OCI-LY3 (cell line): ENCODE measurements at regions not wholly inside any gene's neighbourhood (a gene's known extent, or its start where the extent isn't known, plus 50 kb on each side); places are given as distances from the start of the nearest gene placed in this dataset.

ENCODE experiments used
- H2AFZ ChIP-seq: fragments of 200-600, 300-600 bp; shearing (Covaris generic); 2 replicates; pipeline ENCODE4 v1.6.0; 2014; ENCODE audit warnings: antibody characterized with exemption, low read depth, low read length
- H3K27ac ChIP-seq: fragments of 200-600, 300-600 bp; sonication (generic); 2 replicates; pipeline ENCODE4 v1.5.1; 2014; ENCODE audit warnings: mild to moderate bottlenecking, low read length, moderate library complexity, mixed read lengths
- H3K27me3 ChIP-seq: fragments of 200-600, 300-600 bp; sonication (generic); 2 replicates; pipeline ENCODE4 v1.6.1; 2014; ENCODE audit warnings: low read depth, low read length, mixed read lengths
- H3K36me3 ChIP-seq: fragments of 200-600, 300-600 bp; sonication (generic); replicated peaks from 2 replicates; pipeline ENCODE3; 2014; ENCODE audit warnings: low read depth, low read length, mixed read lengths
- H3K4me1 ChIP-seq: fragments of 300-600, 200-600 bp; sonication (generic); 2 replicates; pipeline ENCODE4 v1.6.1; 2014; ENCODE audit warnings: low read length, mixed read lengths
- H3K4me2 ChIP-seq: fragments of 200-600, 300-600 bp; sonication (generic); 2 replicates; pipeline ENCODE4 v1.6.1; 2014; ENCODE audit warnings: low read length, mixed read lengths
- H3K4me3 ChIP-seq: fragments of 300-600, 200-600 bp; sonication (generic); 2 replicates; pipeline ENCODE4 v1.5.1; 2014; ENCODE audit warnings: antibody characterized with exemption, mild to moderate bottlenecking, low read length, moderate library complexity
- H3K79me2 ChIP-seq: fragments of 300-600, 200-600 bp; shearing (Covaris generic); 2 replicates; pipeline ENCODE4 v1.6.1; 2014; ENCODE audit warnings: mild to moderate bottlenecking, low read length, mixed read lengths
- H3K9ac ChIP-seq: fragments of 300-600, 200-600 bp; shearing (Covaris generic); 2 replicates; pipeline ENCODE4 v1.6.0; 2014; ENCODE audit warnings: mild to moderate bottlenecking, low read length, moderate library complexity
- H3K9me3 ChIP-seq: fragments of 200-600, 300-600 bp; shearing (Covaris generic); 2 replicates; pipeline ENCODE4 v1.6.1; 2014; ENCODE audit warnings: low read length, mixed read lengths; ENCODE audit not compliant: insufficient read depth
- H4K20me1 ChIP-seq: fragments of 200-600, 300-600 bp; sonication (generic); 2 replicates; pipeline ENCODE4 v1.6.1; 2016; ENCODE audit warnings: low read length, mixed read lengths; ENCODE audit not compliant: insufficient read depth
- EZH2phosphoT487 ChIP-seq: fragments of 200-600 bp; shearing (Covaris generic); IDR thresholded peaks from 2 replicates; pipeline ENCODE4 v1.6.1; 2018; ENCODE audit warnings: antibody characterized with exemption, mixed run types, low read depth
- TF ChIP-seq, protein P1 (sequence below): fragments of 200-600, 300-600 bp; sonication (generic); IDR thresholded peaks from 2 replicates; pipeline ENCODE4 v1.5.1; 2014; ENCODE audit warnings: antibody characterized with exemption, low read length, low read depth

GRCh38 chr10:121110369-121110768, 259.2 kb downstream of the WDR11 start:
- Histone ChIP-seq H3K79me2 (no peaks in the 10 kb centered on the region), H3K9ac (no peak overlapping the region), H4K20me1 (no peaks in the 10 kb centered on the region), H2AFZ (no peak overlapping the region), H3K4me1 (no peaks in the 10 kb centered on the region), H3K9me3 (no peaks in the 10 kb centered on the region), H3K36me3 (no peaks in the 10 kb centered on the region), H3K27me3 (peaks cover 10% of the 10 kb centered on the region; the same call in 1 of the 2 replicates), H3K4me2 (no peak overlapping the region), H3K27ac (no peak overlapping the region), H3K4me3 (no peak overlapping the region)
- TF ChIP-seq, protein P1, sequence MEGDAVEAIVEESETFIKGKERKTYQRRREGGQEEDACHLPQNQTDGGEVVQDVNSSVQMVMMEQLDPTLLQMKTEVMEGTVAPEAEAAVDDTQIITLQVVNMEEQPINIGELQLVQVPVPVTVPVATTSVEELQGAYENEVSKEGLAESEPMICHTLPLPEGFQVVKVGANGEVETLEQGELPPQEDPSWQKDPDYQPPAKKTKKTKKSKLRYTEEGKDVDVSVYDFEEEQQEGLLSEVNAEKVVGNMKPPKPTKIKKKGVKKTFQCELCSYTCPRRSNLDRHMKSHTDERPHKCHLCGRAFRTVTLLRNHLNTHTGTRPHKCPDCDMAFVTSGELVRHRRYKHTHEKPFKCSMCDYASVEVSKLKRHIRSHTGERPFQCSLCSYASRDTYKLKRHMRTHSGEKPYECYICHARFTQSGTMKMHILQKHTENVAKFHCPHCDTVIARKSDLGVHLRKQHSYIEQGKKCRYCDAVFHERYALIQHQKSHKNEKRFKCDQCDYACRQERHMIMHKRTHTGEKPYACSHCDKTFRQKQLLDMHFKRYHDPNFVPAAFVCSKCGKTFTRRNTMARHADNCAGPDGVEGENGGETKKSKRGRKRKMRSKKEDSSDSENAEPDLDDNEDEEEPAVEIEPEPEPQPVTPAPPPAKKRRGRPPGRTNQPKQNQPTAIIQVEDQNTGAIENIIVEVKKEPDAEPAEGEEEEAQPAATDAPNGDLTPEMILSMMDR, result no peak

- no peaks in the 10 kb centered on the region for H3K79me2 ChIP-seq
- TF ChIP-seq EZH2phosphoT487, result no peak
- TF ChIP-seq, protein P1, result no peak
- H3K27ac ChIP-seq, result no peak overlapping the region
- no peaks in the 10 kb centered on the region for H4K20me1 ChIP-seq
- no peaks in the 10 kb centered on the region for H3K4me1 ChIP-seq
- H2AFZ ChIP-seq, result no peak overlapping the region
- H3K9ac ChIP-seq, result no peak overlapping the region
- H3K36me3 ChIP-seq, result no peaks in the 10 kb centered on the region
- peaks cover 8% of the 10 kb centered on the region; the same call in 1 of the 2 replicates for H3K9me3 ChIP-seq
- H3K27me3 ChIP-seq, result peaks cover 13% of the 10 kb centered on the region; the same call in 1 of the 2 replicates
- no peak overlapping the region for H3K4me2 ChIP-seq
- no peak overlapping the region for H3K4me3 ChIP-seq
Observed at GRCh38 chr10:121112136-121112535, 261.0 kb downstream of the WDR11 start.

GRCh38 chr10:121112579-121113384, 261.6 kb downstream of the WDR11 start:
- H3K36me3 ChIP-seq, result no peaks in the 10 kb centered on the region
- no peak overlapping the region for H3K4me2 ChIP-seq
- H2AFZ ChIP-seq, result no peak overlapping the region
- H3K27ac ChIP-seq, result no peak overlapping the region
- peaks cover 13% of the 10 kb centered on the region; the same call in 1 of the 2 replicates for H3K27me3 ChIP-seq
- peaks cover 8% of the 10 kb centered on the region; the same call in 1 of the 2 replicates for H3K9me3 ChIP-seq
- no peaks in the 10 kb centered on the region for H4K20me1 ChIP-seq
- H3K79me2 ChIP-seq, result no peaks in the 10 kb centered on the region
- no peak for TF ChIP-seq EZH2phosphoT487
- TF ChIP-seq, protein P1, result peak; percentile 17; the same call in 1 of the 2 replicates
- no peak overlapping the region for H3K4me3 ChIP-seq
- no peak overlapping the region for H3K9ac ChIP-seq
- no peaks in the 10 kb centered on the region for H3K4me1 ChIP-seq

DNA sequence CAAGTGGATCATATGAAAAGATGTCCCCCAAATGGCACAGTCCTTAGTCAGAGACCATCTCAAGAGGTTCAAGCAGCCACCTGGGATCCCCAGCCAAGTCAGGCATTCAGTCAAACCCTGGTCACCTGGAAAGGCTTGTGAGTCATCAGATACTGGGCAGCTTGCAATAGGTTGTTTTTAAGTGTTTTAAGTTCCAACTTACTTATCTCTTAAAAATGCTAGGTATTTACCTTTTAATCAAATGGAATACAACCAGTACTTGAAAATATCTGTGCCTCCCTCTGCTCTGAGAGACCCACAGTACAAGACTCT, 262.2 kb downstream of the WDR11 start:
- TF ChIP-seq EZH2phosphoT487, result no peak
- TF ChIP-seq, protein P1, result no peak
- Histone ChIP-seq H4K20me1 (no peaks in the 10 kb centered on the region), H3K36me3 (no peaks in the 10 kb centered on the region), H3K9me3 (peaks cover 8% of the 10 kb centered on the region; the same call in 1 of the 2 replicates), H2AFZ (no peak overlapping the region), H3K9ac (no peak overlapping the region), H3K79me2 (no peaks in the 10 kb centered on the region), H3K4me1 (no peaks in the 10 kb centered on the region), H3K27me3 (peaks cover 14% of the 10 kb centered on the region; the same call in 1 of the 2 replicates), H3K4me2 (no peak overlapping the region), H3K27ac (no peak overlapping the region), H3K4me3 (no peak overlapping the region)
